SK-N-MC (cell line): ENCODE measurements at regions not wholly inside any gene's neighbourhood (a gene's known extent, or its start where the extent isn't known, plus 50 kb on each side); places are given as distances from the start of the nearest gene placed in this dataset.

Source experiments
- DNase-seq: peaks from one replicate; pipeline ENCODE4 v3.0.0-alpha.2; 2011; ENCODE audit warnings: low read depth, low spot score
- H3K27ac ChIP-seq: fragments of 200-600 bp; sonication (generic); 2 replicates; pipeline ENCODE4 v1.5.1; 2016; ENCODE audit warnings: mixed run types
- H3K36me3 ChIP-seq: fragments of 200-600 bp; sonication (generic); 2 replicates; pipeline ENCODE4 v1.6.1; 2017; ENCODE audit warnings: antibody characterized with exemption, low read length, mixed read lengths; ENCODE audit not compliant: insufficient read depth
- H3K4me3 ChIP-seq: fragments of 200-600 bp; sonication (generic); 2 replicates; pipeline ENCODE4 v1.5.1; 2016
- H3K9ac ChIP-seq: fragments of 200-600 bp; sonication (generic); 2 replicates; pipeline ENCODE4 v1.8.0; 2017; ENCODE audit warnings: mixed run types, mixed read lengths; ENCODE audit not compliant: insufficient read length
- H3K9me3 ChIP-seq: fragments of 200-600 bp; sonication (generic); 2 replicates; pipeline ENCODE4 v1.6.1; 2017; ENCODE audit warnings: low read depth, mild to moderate bottlenecking, antibody characterized with exemption, low read length, moderate library complexity, mixed read lengths
- EZH2 ChIP-seq: fragments of 200-600 bp; sonication (generic); IDR thresholded peaks from one replicate; pipeline ENCODE4 v1.6.1; 2017; ENCODE audit warnings: antibody characterized with exemption
- FOXP2 ChIP-seq: optimal IDR thresholded peaks from 2 replicates; pipeline ENCODE3; 2011; ENCODE audit warnings: mild to moderate bottlenecking, moderate library complexity; ENCODE audit not compliant: insufficient read depth; ENCODE audit errors: extremely low read length, control extremely low read depth
- POLR2AphosphoS5 ChIP-seq: IDR thresholded peaks from 2 replicates; pipeline ENCODE4 v1.6.1; 2012; ENCODE audit warnings: mild to moderate bottlenecking, low read depth, low read length, borderline replicate concordance

- DNase-seq: no peak
- no peaks in the 10 kb centered on the region for H3K36me3 ChIP-seq
- H3K4me3 ChIP-seq: no peak overlapping the region
- no peak overlapping the region for H3K9ac ChIP-seq
- no peaks in the 10 kb centered on the region for H3K9me3 ChIP-seq
- TF ChIP-seq FOXP2 (no peak), POLR2AphosphoS5 (no peak), EZH2 (no peak)
- H3K27ac ChIP-seq: no peak overlapping the region
Measured at GRCh38 chr11:70689764-70690163, 291.4 kb downstream of the CTTN start.

- Histone ChIP-seq H3K36me3 (no peaks in the 10 kb centered on the region), H3K9me3 (no peaks in the 10 kb centered on the region), H3K27ac (no peak overlapping the region), H3K4me3 (no peak overlapping the region), H3K9ac (no peak overlapping the region)
- no peak for DNase-seq
- no peak for TF ChIP-seq EZH2
- TF ChIP-seq FOXP2: no peak
- TF ChIP-seq POLR2AphosphoS5: no peak
Measured at GRCh38 chr11:70692131-70692530, 293.8 kb downstream of the CTTN start.

GRCh38 chr11:70694371-70694770 is 296.0 kb downstream of the CTTN start:
- no peak for TF ChIP-seq EZH2
- no peak for TF ChIP-seq FOXP2
- TF ChIP-seq POLR2AphosphoS5: no peak
- Histone ChIP-seq H3K9ac (no peak overlapping the region), H3K4me3 (no peak overlapping the region), H3K36me3 (no peaks in the 10 kb centered on the region), H3K27ac (no peak overlapping the region), H3K9me3 (no peaks in the 10 kb centered on the region)
- no peak for DNase-seq

- no peak for DNase-seq
- Histone ChIP-seq H3K27ac (no peak overlapping the region), H3K9ac (no peak overlapping the region), H3K4me3 (no peak overlapping the region), H3K9me3 (no peaks in the 10 kb centered on the region), H3K36me3 (no peaks in the 10 kb centered on the region)
- TF ChIP-seq POLR2AphosphoS5 (no peak), FOXP2 (no peak), EZH2 (no peak)
Measured at GRCh38 chr11:70695086-70695960, 297.0 kb downstream of the CTTN start.

- no peaks in the 10 kb centered on the region for H3K9me3 ChIP-seq
- H3K36me3 ChIP-seq: no peaks in the 10 kb centered on the region
- H3K27ac ChIP-seq: no peak overlapping the region
- H3K4me3 ChIP-seq: no peak overlapping the region
- no peak overlapping the region for H3K9ac ChIP-seq
- DNase-seq: no peak
- no peak for TF ChIP-seq FOXP2
- no peak for TF ChIP-seq POLR2AphosphoS5
- no peak for TF ChIP-seq EZH2
Measured at GRCh38 chr11:70696076-70696475, 297.7 kb downstream of the CTTN start.

GRCh38 chr11:70696564-70696963 is 298.2 kb downstream of the CTTN start:
- TF ChIP-seq POLR2AphosphoS5 (no peak), FOXP2 (no peak), EZH2 (no peak)
- Histone ChIP-seq H3K9ac (no peak overlapping the region), H3K27ac (no peak overlapping the region), H3K4me3 (no peak overlapping the region), H3K36me3 (no peaks in the 10 kb centered on the region), H3K9me3 (no peaks in the 10 kb centered on the region)
- no peak for DNase-seq

GRCh38 chr11:70697701-70698100 is 299.4 kb downstream of the CTTN start:
- TF ChIP-seq POLR2AphosphoS5 (no peak), FOXP2 (no peak), EZH2 (no peak)
- H3K9ac ChIP-seq: no peak overlapping the region
- H3K9me3 ChIP-seq: no peaks in the 10 kb centered on the region
- no peaks in the 10 kb centered on the region for H3K36me3 ChIP-seq
- H3K27ac ChIP-seq: no peak overlapping the region
- no peak for DNase-seq
- no peak overlapping the region for H3K4me3 ChIP-seq

- no peak for DNase-seq
- Histone ChIP-seq H3K36me3 (no peaks in the 10 kb centered on the region), H3K9ac (no peak overlapping the region), H3K4me3 (no peak overlapping the region), H3K9me3 (no peaks in the 10 kb centered on the region), H3K27ac (no peak overlapping the region)
- TF ChIP-seq FOXP2 (no peak), POLR2AphosphoS5 (no peak), EZH2 (no peak)
Measured at GRCh38 chr11:70698871-70699270, 300.5 kb downstream of the CTTN start.
